ENCODE measurements at regions not wholly inside any gene's neighbourhood (a gene's known extent, or its start where the extent isn't known, plus 50 kb on each side); places are given as distances from the start of the nearest gene placed in this dataset.

GRCh38 chr12:12010277-12011039 is 60.3 kb upstream of the BCL2L14 start:
- peak; percentile 79 for DNase-seq (ENCODE audit: low spot score)
- H3K79me2 ChIP-seq (ENCODE audit: insufficient read depth, low read depth, low read length): no peaks in the 10 kb centered on the region
- H3K9me3 ChIP-seq (ENCODE audit: low read length): no peaks in the 10 kb centered on the region
- BruUV-seq (replicated peaks): no TSS peak
- TF ChIP-seq CTCF (conservative IDR thresholded peaks at IDR 0.05; ENCODE audit: low read length): no peak
- no peak for TF ChIP-seq EZH2phosphoT487 (IDR thresholded peaks at IDR 0.05; ENCODE audit: borderline replicate concordance, low read depth, low read length)
- POLR2A ChIA-PET: interaction anchor here (0.6 to 1.7 kb wide), 6 partner anchors 8 to 711 kb away, joined by 3 to 4 read pairs (median 4); no protein-coding TSS in a partner anchor
- peak overlapping the region; percentile 29 for H3K4me3 ChIP-seq (ENCODE audit: low read depth, low read length, poor library complexity, severe bottlenecking)
- H4K20me1 ChIP-seq (ENCODE audit: insufficient read depth, low read length): no peaks in the 10 kb centered on the region
- H3K9me2 ChIP-seq (ENCODE audit: insufficient read depth, low read length): no peaks in the 10 kb centered on the region
- peak overlapping the region; percentile 65 for H3K4me2 ChIP-seq (ENCODE audit: low read length)
- peak overlapping the region; percentile 79 for H2AFZ ChIP-seq (ENCODE audit: low read length)
- CTCF ChIA-PET (ENCODE audit: unreplicated experiment): interaction anchor here (1.1 to 1.2 kb wide), 3 partner anchors 11 to 23 kb away, joined by 4 to 7 read pairs (median 5); no protein-coding TSS in a partner anchor
- H3K27ac ChIP-seq (ENCODE audit: low read depth, low read length, poor library complexity, severe bottlenecking): peak overlapping the region; percentile 67
- H3K4me1 ChIP-seq (ENCODE audit: insufficient read depth, low read length, poor library complexity, severe bottlenecking): peaks cover 58% of the 10 kb centered on the region
- no peaks in the 10 kb centered on the region for H3K36me3 ChIP-seq (ENCODE audit: insufficient read depth, low read length)
- intact Hi-C loops (cut with micrococcal nuclease; ENCODE audit: unreplicated experiment): loop anchor here (2.0 kb wide), 1 partner anchor 14 kb away; no protein-coding TSS in a partner anchor

- Histone ChIP-seq H3K79me2 (ENCODE audit: insufficient read depth, low read depth, low read length) (no peaks in the 10 kb centered on the region), H3K4me2 (ENCODE audit: low read length) (peak overlapping the region; percentile 65), H3K9me2 (ENCODE audit: insufficient read depth, low read length) (no peaks in the 10 kb centered on the region), H3K9me3 (ENCODE audit: low read length) (no peaks in the 10 kb centered on the region), H4K20me1 (ENCODE audit: insufficient read depth, low read length) (no peaks in the 10 kb centered on the region), H3K4me3 (ENCODE audit: low read depth, low read length, poor library complexity, severe bottlenecking) (no peak overlapping the region), H3K36me3 (ENCODE audit: insufficient read depth, low read length) (no peaks in the 10 kb centered on the region), H2AFZ (ENCODE audit: low read length) (peak overlapping the region; percentile 34; the same call in 1 of the 2 replicates), H3K4me1 (ENCODE audit: insufficient read depth, low read length, poor library complexity, severe bottlenecking) (peaks cover 64% of the 10 kb centered on the region), H3K27ac (ENCODE audit: low read depth, low read length, poor library complexity, severe bottlenecking) (peak overlapping the region; percentile 21)
- intact Hi-C loops (cut with micrococcal nuclease; ENCODE audit: unreplicated experiment): loop anchor here (2.0 kb wide), 1 partner anchor 13 kb away; no protein-coding TSS in a partner anchor
- TF ChIP-seq EZH2phosphoT487 (IDR thresholded peaks at IDR 0.05; ENCODE audit: borderline replicate concordance, low read depth, low read length): no peak
- ChIA-PET CTCF (ENCODE audit: unreplicated experiment) (interaction anchor here (1.1 kb wide), 1 partner anchor 21 kb away, joined by 7 read pairs; no protein-coding TSS in a partner anchor), POLR2A (no interaction called here)
- no TSS peak for BruUV-seq (replicated peaks)
- DNase-seq (ENCODE audit: low spot score): peak; percentile 56
Measured at GRCh38 chr12:12011880-12012260, 58.9 kb upstream of the BCL2L14 start.

GRCh38 chr12:12015073-12015685 is 55.6 kb upstream of the BCL2L14 start:
- intact Hi-C loops (cut with micrococcal nuclease; ENCODE audit: unreplicated experiment): no loop called here
- peaks cover 41% of the 10 kb centered on the region for H3K4me1 ChIP-seq (ENCODE audit: insufficient read depth, low read length, poor library complexity, severe bottlenecking)

More at GRCh38 chr12:12015073-12015685, 55.6 kb upstream of the BCL2L14 start:
- no peaks in the 10 kb centered on the region for H4K20me1 ChIP-seq (ENCODE audit: insufficient read depth, low read length)
- no peak overlapping the region for H3K4me2 ChIP-seq (ENCODE audit: low read length)
- no peak for DNase-seq (ENCODE audit: low spot score)
- H3K9me2 ChIP-seq (ENCODE audit: insufficient read depth, low read length): no peaks in the 10 kb centered on the region
- no peaks in the 10 kb centered on the region for H3K9me3 ChIP-seq (ENCODE audit: low read length)
- H3K27ac ChIP-seq (ENCODE audit: low read depth, low read length, poor library complexity, severe bottlenecking): no peak overlapping the region
- no TSS peak for BruUV-seq (replicated peaks)
- no peak for TF ChIP-seq EZH2phosphoT487 (IDR thresholded peaks at IDR 0.05; ENCODE audit: borderline replicate concordance, low read depth, low read length)
- no peak for TF ChIP-seq CTCF (conservative IDR thresholded peaks at IDR 0.05; ENCODE audit: low read length)
- POLR2A ChIA-PET: no interaction called here
- no peak overlapping the region for H2AFZ ChIP-seq (ENCODE audit: low read length)
- H3K36me3 ChIP-seq (ENCODE audit: insufficient read depth, low read length): no peaks in the 10 kb centered on the region
- H3K4me3 ChIP-seq (ENCODE audit: low read depth, low read length, poor library complexity, severe bottlenecking): no peak overlapping the region
- H3K79me2 ChIP-seq (ENCODE audit: insufficient read depth, low read depth, low read length): no peaks in the 10 kb centered on the region
- CTCF ChIA-PET (ENCODE audit: unreplicated experiment): no interaction called here
